ENCODE measurements at regions not wholly inside any gene's neighbourhood (a gene's known extent, or its start where the extent isn't known, plus 50 kb on each side); places are given as distances from the start of the nearest gene placed in this dataset.

GRCh38 chr15:36221992-36222391 is 357.4 kb upstream of the CDIN1 start:
- TF ChIP-seq CTCF (IDR thresholded peaks at IDR 0.05): no peak
- no peak for TF ChIP-seq EP300 (IDR thresholded peaks at IDR 0.05)
- TF ChIP-seq POLR2A (IDR thresholded peaks at IDR 0.05): no peak

Measured in gastroesophageal sphincter (tissue), 3 donors.